Anterior cingulate cortex (tissue), 58 donors: ENCODE measurements at regions not wholly inside any gene's neighbourhood (a gene's known extent, or its start where the extent isn't known, plus 50 kb on each side); places are given as distances from the start of the nearest gene placed in this dataset.
"Not testable (repeated sequence)": the region's sequence is repeated elsewhere in the genome, so short reads cannot be mapped to it uniquely, and the experiment has no call there.

Source experiments
- DNase-seq, 58 donors: peaks; one replicate each; lab custom pipeline; 2025; lab: John Stamatoyannopoulos, UW

- no peak for DNase-seq
Observed at GRCh38 chr2:185473838-185474237, 264.8 kb upstream of the FSIP2 start.

GRCh38 chr2:185475914-185476313 lies 262.7 kb upstream of the FSIP2 start:
- no peak for DNase-seq

- DNase-seq, result no peak
Observed at GRCh38 chr2:185477452-185477851, 261.2 kb upstream of the FSIP2 start.

- DNase-seq, result no peak
Observed at GRCh38 chr2:185484602-185485001, 254.0 kb upstream of the FSIP2 start.

- peak in 13 of 58 donors; percentile 1 to 51 (median 12) for DNase-seq
Observed at GRCh38 chr2:185502351-185502750, 236.3 kb upstream of the FSIP2 start.

GRCh38 chr2:185507719-185508118 lies 230.9 kb upstream of the FSIP2 start:
- DNase-seq, result no peak

GRCh38 chr2:185510060-185510459 lies 228.5 kb upstream of the FSIP2 start:
- no peak for DNase-seq

GRCh38 chr2:185511925-185512324 lies 226.7 kb upstream of the FSIP2 start:
- no peak for DNase-seq

GRCh38 chr2:185522472-185522871 lies 216.1 kb upstream of the FSIP2 start:
- no peak for DNase-seq

GRCh38 chr2:185524242-185524641 lies 214.4 kb upstream of the FSIP2 start:
- not testable (repeated sequence) for DNase-seq

- peak in 4 of 58 donors; percentile 2 to 9 (median 4) for DNase-seq
Observed at GRCh38 chr2:185526161-185526560, 212.4 kb upstream of the FSIP2 start.

GRCh38 chr2:185531721-185532120 lies 206.9 kb upstream of the FSIP2 start:
- no peak for DNase-seq

GRCh38 chr2:185537689-185538088 lies 200.9 kb upstream of the FSIP2 start:
- no peak for DNase-seq

GRCh38 chr2:185567196-185567595 lies 171.4 kb upstream of the FSIP2 start:
- no peak for DNase-seq

GRCh38 chr2:185567940-185568339 lies 170.7 kb upstream of the FSIP2 start:
- DNase-seq, result no peak

- DNase-seq, result no peak
Observed at GRCh38 chr2:185578322-185578721, 160.3 kb upstream of the FSIP2 start.

GRCh38 chr2:185583058-185583816 lies 155.4 kb upstream of the FSIP2 start:
- no peak for DNase-seq

GRCh38 chr2:185585165-185585564 lies 153.4 kb upstream of the FSIP2 start:
- DNase-seq, result not testable (repeated sequence)

- not testable (repeated sequence) for DNase-seq
Observed at GRCh38 chr2:185591276-185591675, 147.3 kb upstream of the FSIP2 start.

GRCh38 chr2:185607945-185608344 lies 130.7 kb upstream of the FSIP2 start:
- DNase-seq, result no peak

GRCh38 chr2:185608799-185609198 lies 129.8 kb upstream of the FSIP2 start:
- DNase-seq, result no peak

GRCh38 chr2:185610301-185610700 lies 128.3 kb upstream of the FSIP2 start:
- no peak for DNase-seq

GRCh38 chr2:185618625-185619024 lies 120.0 kb upstream of the FSIP2 start:
- DNase-seq, result no peak
